T-cell (primary cell): ENCODE measurements at regions not wholly inside any gene's neighbourhood (a gene's known extent, or its start where the extent isn't known, plus 50 kb on each side); places are given as distances from the start of the nearest gene placed in this dataset.

Experiments
- ATAC-seq, 4 experiments: fragments of 200-7000 bp in 3 of 4; fragments of 150-1000 bp in 1 of 4; cut with Tn5 transposase; replicated peaks in 1 of 4; 1 replicate in 3 of 4; 2 replicates in 1 of 4; pipeline ENCODE4 v1.10.0; 2021; ENCODE audit warnings: moderate library complexity in 3 of 4, mild to moderate bottlenecking in 2 of 4, moderate number of reproducible peaks in 1 of 4
- CTCF ChIA-PET, 2 donors: fragments of 300-600 bp; sonication (Branson Sonifier 250); formaldehyde crosslinking; loops; one replicate each; lab custom pipeline; 2022; ENCODE audit warnings: antibody characterized with exemption in 2 of 2; lab: Charles Lee
- POLR2A ChIA-PET, 2 donors: fragments of 300-600 bp; sonication (Branson Sonifier 250); formaldehyde crosslinking; loops; one replicate each; lab custom pipeline; 2022; ENCODE audit warnings: antibody characterized with exemption in 2 of 2; lab: Charles Lee
- DNase-seq, 35 experiments: peaks; one replicate each; pipeline versions ENCODE4 v3.0.0 to v3.0.0-alpha.2; 2013 to 2023
- H3K27ac ChIP-seq: one replicate; pipeline ENCODE4 v1.5.1; 2013; ENCODE audit warnings: low read length
- H3K27me3 ChIP-seq, 2 experiments: replicated peaks in 1 of 2; 1 replicate in 1 of 2; 2 replicates in 1 of 2; pipeline versions ENCODE4 v1.6.1 to v1.7.0; 2013; ENCODE audit warnings: low read length in 1 of 2, mixed read lengths in 1 of 2; ENCODE audit not compliant: control insufficient read depth in 2 of 2, insufficient read depth in 2 of 2; ENCODE audit errors: extremely low read depth in 1 of 2
- H3K36me3 ChIP-seq, 2 donors: 1 replicate in 1 of 2; 2 replicates in 1 of 2; pipeline versions ENCODE4 v1.6.1 to v1.7.0; 2013; ENCODE audit warnings: low read length in 1 of 2; ENCODE audit not compliant: control insufficient read depth in 2 of 2, insufficient read depth in 1 of 2; ENCODE audit errors: extremely low read depth in 1 of 2
- H3K4me1 ChIP-seq, 2 experiments: 1 replicate in 1 of 2; 2 replicates in 1 of 2; pipeline versions ENCODE4 v1.6.1 to v1.7.0; 2013; ENCODE audit warnings: low read length in 2 of 2, mixed read lengths in 1 of 2; ENCODE audit not compliant: insufficient read depth in 2 of 2, control insufficient read depth in 1 of 2; ENCODE audit errors: extremely low read depth in 1 of 2
- H3K4me3 ChIP-seq, 2 donors: 1 replicate in 1 of 2; 2 replicates in 1 of 2; pipeline versions ENCODE4 v1.5.1 to v1.7.0; 2013; ENCODE audit warnings: mild to moderate bottlenecking in 2 of 2, low read length in 1 of 2, moderate library complexity in 1 of 2; ENCODE audit not compliant: control insufficient read depth in 1 of 2; ENCODE audit errors: extremely low read depth in 1 of 2
- H3K9me3 ChIP-seq: 2 replicates; pipeline ENCODE4 v1.7.0; 2013
- H3K27ac Mint-ChIP-seq, 2 donors: one replicate each; pipeline ENCODE4 v1.8.0; 2020 to 2021; ENCODE audit warnings: mild to moderate bottlenecking in 2 of 2, mixed read lengths in 2 of 2
- H3K27me3 Mint-ChIP-seq, 2 donors: one replicate each; pipeline ENCODE4 v1.8.0; 2021 to 2022; ENCODE audit warnings: mixed read lengths in 2 of 2
- H3K36me3 Mint-ChIP-seq: one replicate; pipeline ENCODE4 v1.8.0; 2021; ENCODE audit warnings: mixed read lengths
- H3K4me1 Mint-ChIP-seq, 3 donors: one replicate each; pipeline ENCODE4 v1.8.0; 2020 to 2022; ENCODE audit warnings: mixed read lengths in 3 of 3, mild to moderate bottlenecking in 1 of 3
- H3K4me3 Mint-ChIP-seq, 3 donors: one replicate each; pipeline ENCODE4 v1.8.0; 2020 to 2022; ENCODE audit warnings: mild to moderate bottlenecking in 3 of 3, mixed read lengths in 3 of 3, moderate library complexity in 3 of 3
- H3K9me3 Mint-ChIP-seq, 3 donors: one replicate each; pipeline ENCODE4 v1.8.0; 2020 to 2022; ENCODE audit warnings: mixed read lengths in 3 of 3
- WGBS: methylation state at CpG from one replicate; pipeline ENCODE4 v1.1.5; 2013; ENCODE audit warnings: missing lambda C conversion rate; ENCODE audit not compliant: insufficient coverage; 5-methylcytosine and 5-hydroxymethylcytosine counted together

GRCh38 chrX:11886745-11887144, 128.7 kb downstream of the MSL3 start:
- no peak overlapping the region for H3K4me3 ChIP-seq
- Mint-ChIP-seq H3K4me1 (peaks cover 0 to 2% (median 0%) of the 10 kb centered on the region in 3 donors), H3K27me3 (peaks cover 0 to 24% of the 10 kb centered on the region in 2 donors), H3K9me3 (no peaks in the 10 kb centered on the region), H3K4me3 (no peak overlapping the region), H3K27ac (no peak overlapping the region), H3K36me3 (no peaks in the 10 kb centered on the region)
- no peak overlapping the region for H3K27ac ChIP-seq
- ChIA-PET CTCF (interaction anchor here in 1 of 2 donors (0.6 kb wide), 1 partner anchor 34 kb away, joined by 3 read pairs; no protein-coding TSS in a partner anchor), POLR2A (no interaction called here)
- ATAC-seq, result no peak
- no peaks in the 10 kb centered on the region for H3K4me1 ChIP-seq
- DNase-seq, result no peak
- no peaks in the 10 kb centered on the region for H3K36me3 ChIP-seq
- H3K9me3 ChIP-seq, result no peaks in the 10 kb centered on the region
- WGBS, result no CpG with 5 or more reads among the region's 1 CpG
- H3K27me3 ChIP-seq, result no peaks in the 10 kb centered on the region

GRCh38 chrX:11887175-11887574, 129.1 kb downstream of the MSL3 start:
- POLR2A ChIA-PET, result no interaction called here
- H3K4me3 Mint-ChIP-seq, result no peak overlapping the region
- no peak overlapping the region for H3K27ac Mint-ChIP-seq
- no peak for DNase-seq
- no CpG with 5 or more reads among the region's 2 CpGs for WGBS
- Histone ChIP-seq H3K4me3 (no peak overlapping the region), H3K27ac (no peak overlapping the region), H3K27me3 (no peaks in the 10 kb centered on the region), H3K9me3 (no peaks in the 10 kb centered on the region), H3K4me1 (no peaks in the 10 kb centered on the region), H3K36me3 (no peaks in the 10 kb centered on the region)
- H3K9me3 Mint-ChIP-seq, result no peaks in the 10 kb centered on the region
- no peak for ATAC-seq
- no peaks in the 10 kb centered on the region for H3K36me3 Mint-ChIP-seq
- peaks cover 0 to 2% (median 0%) of the 10 kb centered on the region in 3 donors for H3K4me1 Mint-ChIP-seq
- CTCF ChIA-PET, result no interaction called here
- H3K27me3 Mint-ChIP-seq, result peaks cover 0 to 21% of the 10 kb centered on the region in 2 donors

- Histone ChIP-seq H3K27ac (no peak overlapping the region), H3K4me3 (no peak overlapping the region), H3K9me3 (no peaks in the 10 kb centered on the region), H3K4me1 (no peaks in the 10 kb centered on the region), H3K27me3 (no peaks in the 10 kb centered on the region), H3K36me3 (no peaks in the 10 kb centered on the region)
- Mint-ChIP-seq H3K27me3 (peaks cover 0 to 19% of the 10 kb centered on the region in 2 donors), H3K27ac (no peak overlapping the region), H3K4me3 (no peak overlapping the region), H3K9me3 (no peaks in the 10 kb centered on the region), H3K4me1 (peaks cover 0 to 2% (median 0%) of the 10 kb centered on the region in 3 donors), H3K36me3 (no peaks in the 10 kb centered on the region)
- DNase-seq (no peak), ATAC-seq (no peak)
- CTCF ChIA-PET, result no interaction called here
- POLR2A ChIA-PET, result no interaction called here
Measured at GRCh38 chrX:11888421-11888820, 130.4 kb downstream of the MSL3 start.

- Histone ChIP-seq H3K9me3 (no peaks in the 10 kb centered on the region), H3K27me3 (no peaks in the 10 kb centered on the region), H3K27ac (no peak overlapping the region), H3K4me3 (no peak overlapping the region), H3K36me3 (no peaks in the 10 kb centered on the region), H3K4me1 (no peaks in the 10 kb centered on the region)
- H3K4me3 Mint-ChIP-seq, result no peak overlapping the region
- ChIA-PET POLR2A (no interaction called here), CTCF (no interaction called here)
- no peaks in the 10 kb centered on the region for H3K9me3 Mint-ChIP-seq
- H3K27me3 Mint-ChIP-seq, result peaks cover 0 to 21% of the 10 kb centered on the region in 2 donors
- DNase-seq (no peak), ATAC-seq (no peak)
- peaks cover 0 to 2% (median 0%) of the 10 kb centered on the region in 3 donors for H3K4me1 Mint-ChIP-seq
- H3K36me3 Mint-ChIP-seq, result no peaks in the 10 kb centered on the region
- H3K27ac Mint-ChIP-seq, result no peak overlapping the region
Measured at GRCh38 chrX:11889791-11890190, 131.8 kb downstream of the MSL3 start.

GRCh38 chrX:11890836-11891514, 132.9 kb downstream of the MSL3 start:
- ATAC-seq (no peak), DNase-seq (no peak)
- H3K4me3 ChIP-seq, result no peak overlapping the region
- H3K9me3 ChIP-seq, result no peaks in the 10 kb centered on the region
- Mint-ChIP-seq H3K36me3 (no peaks in the 10 kb centered on the region), H3K27me3 (peaks cover 0 to 22% of the 10 kb centered on the region in 2 donors), H3K4me3 (no peak overlapping the region), H3K27ac (no peak overlapping the region), H3K4me1 (peaks cover 0 to 2% (median 0%) of the 10 kb centered on the region in 3 donors), H3K9me3 (no peaks in the 10 kb centered on the region)
- ChIA-PET POLR2A (no interaction called here), CTCF (no interaction called here)
- H3K27me3 ChIP-seq, result no peaks in the 10 kb centered on the region
- H3K27ac ChIP-seq, result no peak overlapping the region
- 43% methylated on average over 1 of the region's 6 CpGs for WGBS
- H3K36me3 ChIP-seq, result no peaks in the 10 kb centered on the region
- H3K4me1 ChIP-seq, result no peaks in the 10 kb centered on the region

GRCh38 chrX:11893933-11894710, 136.1 kb downstream of the MSL3 start:
- DNase-seq (no peak), ATAC-seq (no peak)
- CTCF ChIA-PET, result no interaction called here
- Histone ChIP-seq H3K27me3 (no peaks in the 10 kb centered on the region), H3K4me1 (no peaks in the 10 kb centered on the region), H3K27ac (no peak overlapping the region), H3K36me3 (no peaks in the 10 kb centered on the region), H3K9me3 (no peaks in the 10 kb centered on the region), H3K4me3 (no peak overlapping the region)
- no CpG with 5 or more reads among the region's 3 CpGs for WGBS
- Mint-ChIP-seq H3K4me1 (peaks cover 0 to 2% (median 0%) of the 10 kb centered on the region in 3 donors), H3K27me3 (peaks cover 0 to 13% of the 10 kb centered on the region in 2 donors), H3K27ac (no peak overlapping the region), H3K4me3 (no peak overlapping the region), H3K9me3 (no peaks in the 10 kb centered on the region), H3K36me3 (no peaks in the 10 kb centered on the region)
- POLR2A ChIA-PET, result no interaction called here
